ENCODE measurements at regions not wholly inside any gene's neighbourhood (a gene's known extent, or its start where the extent isn't known, plus 50 kb on each side); places are given as distances from the start of the nearest gene placed in this dataset.

DNA sequence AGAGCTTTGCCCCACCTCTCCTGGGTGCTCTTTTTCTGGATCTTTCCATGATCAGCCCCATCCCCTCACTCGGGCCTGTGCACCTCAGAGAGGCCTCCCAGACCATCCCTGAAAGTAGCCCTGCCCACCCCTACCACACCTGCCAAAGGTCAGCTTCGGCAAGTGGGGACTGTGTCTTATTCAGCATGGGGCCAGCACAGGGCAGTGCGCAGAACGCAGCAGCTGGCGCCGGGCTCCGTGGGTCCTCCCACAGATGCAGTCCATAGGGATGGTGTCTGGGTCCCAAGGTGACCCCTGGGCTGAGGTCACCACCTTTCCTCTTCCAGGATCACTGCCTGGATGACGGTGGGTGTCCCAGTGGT lies 79.4 kb downstream of the CEBPB start:
- Mint-ChIP-seq H3K27me3 (ENCODE audit: low read depth) (no peaks in the 10 kb centered on the region), H3K27ac (no peak overlapping the region), H3K4me3 (no peak overlapping the region), H3K36me3 (no peaks in the 10 kb centered on the region), H3K9me3 (no peaks in the 10 kb centered on the region), H3K4me1 (peaks cover 12% of the 10 kb centered on the region)
- ATAC-seq: no peak
- TF ChIP-seq JUN (CRISPR knock-in tag; IDR thresholded peaks at IDR 0.05): no peak
- no peak for TF ChIP-seq PRRX2 (CRISPR knock-in tag; IDR thresholded peaks at IDR 0.05)
- TF ChIP-seq, protein P1, sequence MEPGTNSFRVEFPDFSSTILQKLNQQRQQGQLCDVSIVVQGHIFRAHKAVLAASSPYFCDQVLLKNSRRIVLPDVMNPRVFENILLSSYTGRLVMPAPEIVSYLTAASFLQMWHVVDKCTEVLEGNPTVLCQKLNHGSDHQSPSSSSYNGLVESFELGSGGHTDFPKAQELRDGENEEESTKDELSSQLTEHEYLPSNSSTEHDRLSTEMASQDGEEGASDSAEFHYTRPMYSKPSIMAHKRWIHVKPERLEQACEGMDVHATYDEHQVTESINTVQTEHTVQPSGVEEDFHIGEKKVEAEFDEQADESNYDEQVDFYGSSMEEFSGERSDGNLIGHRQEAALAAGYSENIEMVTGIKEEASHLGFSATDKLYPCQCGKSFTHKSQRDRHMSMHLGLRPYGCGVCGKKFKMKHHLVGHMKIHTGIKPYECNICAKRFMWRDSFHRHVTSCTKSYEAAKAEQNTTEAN (CRISPR knock-in tag; IDR thresholded peaks at IDR 0.05): no peak
- TF ChIP-seq CBFB (CRISPR knock-in tag; IDR thresholded peaks at IDR 0.05; ENCODE audit: low read depth): no peak
- TF ChIP-seq SOX15 (CRISPR knock-in tag; IDR thresholded peaks at IDR 0.05): no peak
- no peak for TF ChIP-seq FOXK1 (CRISPR knock-in tag; IDR thresholded peaks at IDR 0.05)
- no peak for TF ChIP-seq SP1 (CRISPR knock-in tag; conservative IDR thresholded peaks at IDR 0.05)
- TF ChIP-seq, protein P2, sequence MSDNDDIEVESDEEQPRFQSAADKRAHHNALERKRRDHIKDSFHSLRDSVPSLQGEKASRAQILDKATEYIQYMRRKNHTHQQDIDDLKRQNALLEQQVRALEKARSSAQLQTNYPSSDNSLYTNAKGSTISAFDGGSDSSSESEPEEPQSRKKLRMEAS (CRISPR knock-in tag; IDR thresholded peaks at IDR 0.05): no peak
- TF ChIP-seq, protein P3, sequence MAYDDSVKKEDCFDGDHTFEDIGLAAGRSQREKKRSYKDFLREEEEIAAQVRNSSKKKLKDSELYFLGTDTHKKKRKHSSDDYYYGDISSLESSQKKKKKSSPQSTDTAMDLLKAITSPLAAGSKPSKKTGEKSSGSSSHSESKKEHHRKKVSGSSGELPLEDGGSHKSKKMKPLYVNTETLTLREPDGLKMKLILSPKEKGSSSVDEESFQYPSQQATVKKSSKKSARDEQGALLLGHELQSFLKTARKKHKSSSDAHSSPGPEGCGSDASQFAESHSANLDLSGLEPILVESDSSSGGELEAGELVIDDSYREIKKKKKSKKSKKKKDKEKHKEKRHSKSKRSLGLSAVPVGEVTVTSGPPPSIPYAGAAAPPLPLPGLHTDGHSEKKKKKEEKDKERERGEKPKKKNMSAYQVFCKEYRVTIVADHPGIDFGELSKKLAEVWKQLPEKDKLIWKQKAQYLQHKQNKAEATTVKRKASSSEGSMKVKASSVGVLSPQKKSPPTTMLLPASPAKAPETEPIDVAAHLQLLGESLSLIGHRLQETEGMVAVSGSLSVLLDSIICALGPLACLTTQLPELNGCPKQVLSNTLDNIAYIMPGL (CRISPR knock-in tag; IDR thresholded peaks at IDR 0.05): no peak
- TF ChIP-seq, protein P4, sequence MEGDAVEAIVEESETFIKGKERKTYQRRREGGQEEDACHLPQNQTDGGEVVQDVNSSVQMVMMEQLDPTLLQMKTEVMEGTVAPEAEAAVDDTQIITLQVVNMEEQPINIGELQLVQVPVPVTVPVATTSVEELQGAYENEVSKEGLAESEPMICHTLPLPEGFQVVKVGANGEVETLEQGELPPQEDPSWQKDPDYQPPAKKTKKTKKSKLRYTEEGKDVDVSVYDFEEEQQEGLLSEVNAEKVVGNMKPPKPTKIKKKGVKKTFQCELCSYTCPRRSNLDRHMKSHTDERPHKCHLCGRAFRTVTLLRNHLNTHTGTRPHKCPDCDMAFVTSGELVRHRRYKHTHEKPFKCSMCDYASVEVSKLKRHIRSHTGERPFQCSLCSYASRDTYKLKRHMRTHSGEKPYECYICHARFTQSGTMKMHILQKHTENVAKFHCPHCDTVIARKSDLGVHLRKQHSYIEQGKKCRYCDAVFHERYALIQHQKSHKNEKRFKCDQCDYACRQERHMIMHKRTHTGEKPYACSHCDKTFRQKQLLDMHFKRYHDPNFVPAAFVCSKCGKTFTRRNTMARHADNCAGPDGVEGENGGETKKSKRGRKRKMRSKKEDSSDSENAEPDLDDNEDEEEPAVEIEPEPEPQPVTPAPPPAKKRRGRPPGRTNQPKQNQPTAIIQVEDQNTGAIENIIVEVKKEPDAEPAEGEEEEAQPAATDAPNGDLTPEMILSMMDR (IDR thresholded peaks at IDR 0.05): no peak
- TF ChIP-seq, protein P5, sequence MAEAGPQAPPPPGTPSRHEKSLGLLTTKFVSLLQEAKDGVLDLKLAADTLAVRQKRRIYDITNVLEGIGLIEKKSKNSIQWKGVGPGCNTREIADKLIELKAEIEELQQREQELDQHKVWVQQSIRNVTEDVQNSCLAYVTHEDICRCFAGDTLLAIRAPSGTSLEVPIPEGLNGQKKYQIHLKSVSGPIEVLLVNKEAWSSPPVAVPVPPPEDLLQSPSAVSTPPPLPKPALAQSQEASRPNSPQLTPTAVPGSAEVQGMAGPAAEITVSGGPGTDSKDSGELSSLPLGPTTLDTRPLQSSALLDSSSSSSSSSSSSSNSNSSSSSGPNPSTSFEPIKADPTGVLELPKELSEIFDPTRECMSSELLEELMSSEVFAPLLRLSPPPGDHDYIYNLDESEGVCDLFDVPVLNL (CRISPR knock-in tag; IDR thresholded peaks at IDR 0.05; ENCODE audit: borderline replicate concordance, low read depth): no peak
- no peak for TF ChIP-seq NFYB (CRISPR knock-in tag; conservative IDR thresholded peaks at IDR 0.05; ENCODE audit: low read depth)
- TF ChIP-seq, protein P6, sequence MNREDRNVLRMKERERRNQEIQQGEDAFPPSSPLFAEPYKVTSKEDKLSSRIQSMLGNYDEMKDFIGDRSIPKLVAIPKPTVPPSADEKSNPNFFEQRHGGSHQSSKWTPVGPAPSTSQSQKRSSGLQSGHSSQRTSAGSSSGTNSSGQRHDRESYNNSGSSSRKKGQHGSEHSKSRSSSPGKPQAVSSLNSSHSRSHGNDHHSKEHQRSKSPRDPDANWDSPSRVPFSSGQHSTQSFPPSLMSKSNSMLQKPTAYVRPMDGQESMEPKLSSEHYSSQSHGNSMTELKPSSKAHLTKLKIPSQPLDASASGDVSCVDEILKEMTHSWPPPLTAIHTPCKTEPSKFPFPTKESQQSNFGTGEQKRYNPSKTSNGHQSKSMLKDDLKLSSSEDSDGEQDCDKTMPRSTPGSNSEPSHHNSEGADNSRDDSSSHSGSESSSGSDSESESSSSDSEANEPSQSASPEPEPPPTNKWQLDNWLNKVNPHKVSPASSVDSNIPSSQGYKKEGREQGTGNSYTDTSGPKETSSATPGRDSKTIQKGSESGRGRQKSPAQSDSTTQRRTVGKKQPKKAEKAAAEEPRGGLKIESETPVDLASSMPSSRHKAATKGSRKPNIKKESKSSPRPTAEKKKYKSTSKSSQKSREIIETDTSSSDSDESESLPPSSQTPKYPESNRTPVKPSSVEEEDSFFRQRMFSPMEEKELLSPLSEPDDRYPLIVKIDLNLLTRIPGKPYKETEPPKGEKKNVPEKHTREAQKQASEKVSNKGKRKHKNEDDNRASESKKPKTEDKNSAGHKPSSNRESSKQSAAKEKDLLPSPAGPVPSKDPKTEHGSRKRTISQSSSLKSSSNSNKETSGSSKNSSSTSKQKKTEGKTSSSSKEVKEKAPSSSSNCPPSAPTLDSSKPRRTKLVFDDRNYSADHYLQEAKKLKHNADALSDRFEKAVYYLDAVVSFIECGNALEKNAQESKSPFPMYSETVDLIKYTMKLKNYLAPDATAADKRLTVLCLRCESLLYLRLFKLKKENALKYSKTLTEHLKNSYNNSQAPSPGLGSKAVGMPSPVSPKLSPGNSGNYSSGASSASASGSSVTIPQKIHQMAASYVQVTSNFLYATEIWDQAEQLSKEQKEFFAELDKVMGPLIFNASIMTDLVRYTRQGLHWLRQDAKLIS (CRISPR knock-in tag; IDR thresholded peaks at IDR 0.05; ENCODE audit: borderline replicate concordance): no peak
- TF ChIP-seq, protein P7, sequence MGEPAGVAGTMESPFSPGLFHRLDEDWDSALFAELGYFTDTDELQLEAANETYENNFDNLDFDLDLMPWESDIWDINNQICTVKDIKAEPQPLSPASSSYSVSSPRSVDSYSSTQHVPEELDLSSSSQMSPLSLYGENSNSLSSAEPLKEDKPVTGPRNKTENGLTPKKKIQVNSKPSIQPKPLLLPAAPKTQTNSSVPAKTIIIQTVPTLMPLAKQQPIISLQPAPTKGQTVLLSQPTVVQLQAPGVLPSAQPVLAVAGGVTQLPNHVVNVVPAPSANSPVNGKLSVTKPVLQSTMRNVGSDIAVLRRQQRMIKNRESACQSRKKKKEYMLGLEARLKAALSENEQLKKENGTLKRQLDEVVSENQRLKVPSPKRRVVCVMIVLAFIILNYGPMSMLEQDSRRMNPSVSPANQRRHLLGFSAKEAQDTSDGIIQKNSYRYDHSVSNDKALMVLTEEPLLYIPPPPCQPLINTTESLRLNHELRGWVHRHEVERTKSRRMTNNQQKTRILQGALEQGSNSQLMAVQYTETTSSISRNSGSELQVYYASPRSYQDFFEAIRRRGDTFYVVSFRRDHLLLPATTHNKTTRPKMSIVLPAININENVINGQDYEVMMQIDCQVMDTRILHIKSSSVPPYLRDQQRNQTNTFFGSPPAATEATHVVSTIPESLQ (CRISPR knock-in tag; IDR thresholded peaks at IDR 0.05): no peak
- no peak for TF ChIP-seq ZNF396 (CRISPR knock-in tag; IDR thresholded peaks at IDR 0.05; ENCODE audit: borderline replicate concordance)
- TF ChIP-seq, protein P8, sequence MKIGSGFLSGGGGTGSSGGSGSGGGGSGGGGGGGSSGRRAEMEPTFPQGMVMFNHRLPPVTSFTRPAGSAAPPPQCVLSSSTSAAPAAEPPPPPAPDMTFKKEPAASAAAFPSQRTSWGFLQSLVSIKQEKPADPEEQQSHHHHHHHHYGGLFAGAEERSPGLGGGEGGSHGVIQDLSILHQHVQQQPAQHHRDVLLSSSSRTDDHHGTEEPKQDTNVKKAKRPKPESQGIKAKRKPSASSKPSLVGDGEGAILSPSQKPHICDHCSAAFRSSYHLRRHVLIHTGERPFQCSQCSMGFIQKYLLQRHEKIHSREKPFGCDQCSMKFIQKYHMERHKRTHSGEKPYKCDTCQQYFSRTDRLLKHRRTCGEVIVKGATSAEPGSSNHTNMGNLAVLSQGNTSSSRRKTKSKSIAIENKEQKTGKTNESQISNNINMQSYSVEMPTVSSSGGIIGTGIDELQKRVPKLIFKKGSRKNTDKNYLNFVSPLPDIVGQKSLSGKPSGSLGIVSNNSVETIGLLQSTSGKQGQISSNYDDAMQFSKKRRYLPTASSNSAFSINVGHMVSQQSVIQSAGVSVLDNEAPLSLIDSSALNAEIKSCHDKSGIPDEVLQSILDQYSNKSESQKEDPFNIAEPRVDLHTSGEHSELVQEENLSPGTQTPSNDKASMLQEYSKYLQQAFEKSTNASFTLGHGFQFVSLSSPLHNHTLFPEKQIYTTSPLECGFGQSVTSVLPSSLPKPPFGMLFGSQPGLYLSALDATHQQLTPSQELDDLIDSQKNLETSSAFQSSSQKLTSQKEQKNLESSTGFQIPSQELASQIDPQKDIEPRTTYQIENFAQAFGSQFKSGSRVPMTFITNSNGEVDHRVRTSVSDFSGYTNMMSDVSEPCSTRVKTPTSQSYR (CRISPR knock-in tag; IDR thresholded peaks at IDR 0.05): no peak
- CTCF ChIA-PET: interaction anchor here (2.6 to 2.7 kb wide), 2 partner anchors 12 to 79 kb away, joined by 6 to 12 read pairs; partner anchors contain the start of gene CEBPB
- no peak for DNase-seq (ENCODE audit: low spot score)
- POLR2A ChIA-PET: no interaction called here

All from WTC11 (cell line).